ENCODE measurements at regions not wholly inside any gene's neighbourhood (a gene's known extent, or its start where the extent isn't known, plus 50 kb on each side); places are given as distances from the start of the nearest gene placed in this dataset.

DNA sequence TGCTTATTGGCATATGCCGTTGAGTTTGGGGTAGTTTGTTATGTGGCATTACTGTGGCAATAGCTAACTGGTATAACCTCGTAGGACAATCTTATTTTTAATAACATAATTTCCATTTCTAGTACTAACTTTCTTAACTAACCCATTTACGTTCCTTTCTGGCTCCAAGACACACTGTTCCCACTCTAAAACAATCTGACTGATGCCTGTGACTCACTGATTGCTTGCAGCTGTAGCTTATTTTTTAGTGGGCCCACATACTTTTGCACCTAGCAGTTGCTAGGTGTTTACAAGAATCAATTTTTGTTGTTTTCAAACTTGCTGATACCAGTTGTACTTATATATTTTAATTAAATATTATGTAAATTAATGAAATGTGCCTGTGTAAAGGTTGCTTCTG, 52.2 kb downstream of the FAT3 start:
- Histone ChIP-seq H4K8ac (ENCODE audit: low read depth, low read length) (no peak overlapping the region), H3K14ac (ENCODE audit: low read length) (no peak overlapping the region), H4K12ac (ENCODE audit: low read depth, low read length) (no peak overlapping the region), H2AFZ (ENCODE audit: insufficient read depth, low read length, poor library complexity) (no peak overlapping the region), H4K91ac (ENCODE audit: low read depth, low read length) (no peak overlapping the region), H3K4ac (ENCODE audit: low read depth, low read length) (no peak overlapping the region), H3K79me1 (ENCODE audit: low read length) (peaks cover 2% of the 10 kb centered on the region), H3K23ac (ENCODE audit: low read length) (no peak overlapping the region), H3K27ac (ENCODE audit: low read depth, low read length) (no peak overlapping the region), H3K4me3 (ENCODE audit: low read depth, low read length) (no peak overlapping the region), H2AK5ac (ENCODE audit: low read length) (no peak overlapping the region), H3K4me1 (ENCODE audit: control insufficient read depth in 1 of 2, insufficient read depth in 2 of 2, low read length in 2 of 2) (no peaks in the 10 kb centered on the region), H3K4me2 (ENCODE audit: low read length) (no peak overlapping the region), H3K9me3 (ENCODE audit: insufficient read depth, low read depth, low read length) (no peaks in the 10 kb centered on the region), H3K36me3 (ENCODE audit: control insufficient read depth in 1 of 2, insufficient read depth in 2 of 2, low read length in 2 of 2) (no peaks in the 10 kb centered on the region), H2BK5ac (ENCODE audit: low read depth, low read length, poor library complexity) (no peak overlapping the region), H3K79me2 (ENCODE audit: control insufficient read depth, insufficient read depth, low read length, poor library complexity) (no peaks in the 10 kb centered on the region), H2BK120ac (ENCODE audit: insufficient read depth, low read length, poor library complexity) (no peak overlapping the region), H2BK12ac (ENCODE audit: low read length) (no peak overlapping the region), H3K9ac (ENCODE audit: low read length) (no peak overlapping the region), H3K18ac (ENCODE audit: low read length) (no peak overlapping the region), H3K27me3 (ENCODE audit: insufficient read depth, low read length) (no peaks in the 10 kb centered on the region)
- no peak for DNase-seq
- WGBS (ENCODE audit: extremely low coverage, insufficient coverage, insufficient read length), result 100% methylated on average over 1 of the region's 3 CpGs

DNA sequence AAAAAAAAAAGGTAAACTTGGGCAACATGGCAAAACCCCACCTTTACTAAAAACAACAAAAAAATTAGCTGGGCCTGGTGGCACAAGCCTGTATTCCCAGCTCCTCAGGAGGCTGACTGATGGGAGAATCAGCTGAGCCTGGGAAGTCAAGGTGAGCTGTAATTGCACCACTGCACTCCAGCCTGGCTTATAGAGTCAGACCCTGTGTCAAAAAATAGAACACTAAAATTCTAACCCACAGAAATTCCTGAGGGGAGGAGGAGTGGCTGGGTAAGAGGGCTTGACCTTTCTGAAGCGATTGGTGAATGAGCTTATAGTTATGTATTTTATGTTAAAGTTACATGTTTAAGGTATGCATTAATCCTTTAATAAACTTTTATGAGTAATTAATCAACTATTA, 53.3 kb downstream of the FAT3 start:
- Histone ChIP-seq H4K8ac (ENCODE audit: low read depth, low read length) (no peak overlapping the region), H3K36me3 (ENCODE audit: control insufficient read depth in 1 of 2, insufficient read depth in 2 of 2, low read length in 2 of 2) (no peaks in the 10 kb centered on the region), H3K27me3 (ENCODE audit: insufficient read depth, low read length) (no peaks in the 10 kb centered on the region), H2BK5ac (ENCODE audit: low read depth, low read length, poor library complexity) (no peak overlapping the region), H3K4me2 (ENCODE audit: low read length) (no peak overlapping the region), H2AK5ac (ENCODE audit: low read length) (no peak overlapping the region), H4K12ac (ENCODE audit: low read depth, low read length) (no peak overlapping the region), H3K23ac (ENCODE audit: low read length) (no peak overlapping the region), H3K14ac (ENCODE audit: low read length) (no peak overlapping the region), H3K27ac (ENCODE audit: low read depth, low read length) (no peak overlapping the region), H3K9me3 (ENCODE audit: insufficient read depth, low read depth, low read length) (no peaks in the 10 kb centered on the region), H3K4me3 (ENCODE audit: low read depth, low read length) (no peak overlapping the region), H2BK12ac (ENCODE audit: low read length) (no peak overlapping the region), H3K4me1 (ENCODE audit: control insufficient read depth in 1 of 2, insufficient read depth in 2 of 2, low read length in 2 of 2) (no peaks in the 10 kb centered on the region), H3K9ac (ENCODE audit: low read length) (no peak overlapping the region), H4K91ac (ENCODE audit: low read depth, low read length) (no peak overlapping the region), H3K4ac (ENCODE audit: low read depth, low read length) (no peak overlapping the region), H3K79me1 (ENCODE audit: low read length) (peaks cover 2% of the 10 kb centered on the region), H3K79me2 (ENCODE audit: control insufficient read depth, insufficient read depth, low read length, poor library complexity) (no peaks in the 10 kb centered on the region), H2AFZ (ENCODE audit: insufficient read depth, low read length, poor library complexity) (no peak overlapping the region), H2BK120ac (ENCODE audit: insufficient read depth, low read length, poor library complexity) (no peak overlapping the region), H3K18ac (ENCODE audit: low read length) (no peak overlapping the region)
- DNase-seq, result no peak
- WGBS (ENCODE audit: extremely low coverage, insufficient coverage, insufficient read length), result no CpG with 5 or more reads among the region's 1 CpG

DNA sequence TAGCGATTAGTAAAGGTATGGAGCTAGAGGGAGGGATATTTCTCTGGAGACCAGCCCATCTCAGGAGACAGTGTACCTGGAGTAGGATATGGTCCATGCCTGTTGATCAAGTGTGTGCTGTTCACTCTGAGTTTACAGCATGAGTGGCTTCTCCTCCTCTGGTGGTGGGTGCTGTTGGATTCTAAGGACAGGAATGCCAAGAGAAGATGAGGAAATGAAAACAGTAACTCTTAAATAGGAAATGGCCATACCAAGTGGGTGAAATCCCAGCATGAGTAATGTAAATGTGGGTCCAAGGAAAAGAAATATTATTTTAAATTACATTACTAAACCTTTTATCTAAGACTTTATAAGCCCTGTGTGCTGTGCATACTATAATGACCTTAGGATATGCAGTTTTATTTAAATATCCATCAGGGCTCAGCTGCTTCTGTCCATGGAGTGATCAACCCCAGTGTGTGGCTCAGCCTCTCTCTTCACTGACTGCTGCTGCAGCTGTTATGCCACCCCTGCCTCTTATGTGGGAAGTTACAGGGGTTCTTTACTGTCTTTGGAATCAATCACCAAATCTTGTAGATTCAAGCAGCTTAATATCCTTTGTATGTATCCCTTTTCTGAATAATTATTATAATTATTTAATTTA, 54.3 kb downstream of the FAT3 start:
- Histone ChIP-seq H2AFZ (ENCODE audit: insufficient read depth, low read length, poor library complexity) (no peak overlapping the region), H3K9ac (ENCODE audit: low read length) (no peak overlapping the region), H3K36me3 (ENCODE audit: control insufficient read depth in 1 of 2, insufficient read depth in 2 of 2, low read length in 2 of 2) (no peaks in the 10 kb centered on the region), H3K79me1 (ENCODE audit: low read length) (peaks cover 2% of the 10 kb centered on the region), H2BK120ac (ENCODE audit: insufficient read depth, low read length, poor library complexity) (no peak overlapping the region), H2BK12ac (ENCODE audit: low read length) (no peak overlapping the region), H3K27me3 (ENCODE audit: insufficient read depth, low read length) (no peaks in the 10 kb centered on the region), H3K4me1 (ENCODE audit: control insufficient read depth in 1 of 2, insufficient read depth in 2 of 2, low read length in 2 of 2) (no peaks in the 10 kb centered on the region), H3K18ac (ENCODE audit: low read length) (no peak overlapping the region), H2BK5ac (ENCODE audit: low read depth, low read length, poor library complexity) (no peak overlapping the region), H3K9me3 (ENCODE audit: insufficient read depth, low read depth, low read length) (no peaks in the 10 kb centered on the region), H3K79me2 (ENCODE audit: control insufficient read depth, insufficient read depth, low read length, poor library complexity) (no peaks in the 10 kb centered on the region), H4K8ac (ENCODE audit: low read depth, low read length) (no peak overlapping the region), H3K4ac (ENCODE audit: low read depth, low read length) (no peak overlapping the region), H4K91ac (ENCODE audit: low read depth, low read length) (no peak overlapping the region), H3K4me3 (ENCODE audit: low read depth, low read length) (no peak overlapping the region), H2AK5ac (ENCODE audit: low read length) (no peak overlapping the region), H3K23ac (ENCODE audit: low read length) (no peak overlapping the region), H3K4me2 (ENCODE audit: low read length) (no peak overlapping the region), H3K14ac (ENCODE audit: low read length) (no peak overlapping the region), H3K27ac (ENCODE audit: low read depth, low read length) (no peak overlapping the region), H4K12ac (ENCODE audit: low read depth, low read length) (no peak overlapping the region)
- no peak for DNase-seq
- no CpG with 5 or more reads among the region's 1 CpG for WGBS (ENCODE audit: extremely low coverage, insufficient coverage, insufficient read length)

GRCh38 chr11:92284107-92284506, 59.5 kb downstream of the FAT3 start:
- no peak overlapping the region for H2AFZ ChIP-seq (ENCODE audit: insufficient read depth, low read length, poor library complexity)
- H2BK12ac ChIP-seq (ENCODE audit: low read length), result no peak overlapping the region
- no peak overlapping the region for H3K14ac ChIP-seq (ENCODE audit: low read length)
- H3K4ac ChIP-seq (ENCODE audit: low read depth, low read length), result no peak overlapping the region
- H4K12ac ChIP-seq (ENCODE audit: low read depth, low read length), result no peak overlapping the region
- no peak overlapping the region for H3K9ac ChIP-seq (ENCODE audit: low read length)
- no peak overlapping the region for H3K4me2 ChIP-seq (ENCODE audit: low read length)
- no peak overlapping the region for H2BK5ac ChIP-seq (ENCODE audit: low read depth, low read length, poor library complexity)
- H3K79me2 ChIP-seq (ENCODE audit: control insufficient read depth, insufficient read depth, low read length, poor library complexity), result no peaks in the 10 kb centered on the region
- H3K79me1 ChIP-seq (ENCODE audit: low read length), result no peaks in the 10 kb centered on the region
- no peaks in the 10 kb centered on the region for H3K27me3 ChIP-seq (ENCODE audit: insufficient read depth, low read length)
- no peak overlapping the region for H4K8ac ChIP-seq (ENCODE audit: low read depth, low read length)
- H4K91ac ChIP-seq (ENCODE audit: low read depth, low read length), result no peak overlapping the region
- H3K9me3 ChIP-seq (ENCODE audit: insufficient read depth, low read depth, low read length), result no peaks in the 10 kb centered on the region
- H3K36me3 ChIP-seq (ENCODE audit: control insufficient read depth in 1 of 2, insufficient read depth in 2 of 2, low read length in 2 of 2), result no peaks in the 10 kb centered on the region
- no peak overlapping the region for H3K18ac ChIP-seq (ENCODE audit: low read length)
- H3K4me1 ChIP-seq (ENCODE audit: control insufficient read depth in 1 of 2, insufficient read depth in 2 of 2, low read length in 2 of 2), result no peaks in the 10 kb centered on the region
- no peak overlapping the region for H2BK120ac ChIP-seq (ENCODE audit: insufficient read depth, low read length, poor library complexity)
- DNase-seq, result no peak
- H3K27ac ChIP-seq (ENCODE audit: low read depth, low read length), result no peak overlapping the region
- H3K23ac ChIP-seq (ENCODE audit: low read length), result no peak overlapping the region
- H3K4me3 ChIP-seq (ENCODE audit: low read depth, low read length), result no peak overlapping the region
- H2AK5ac ChIP-seq (ENCODE audit: low read length), result no peak overlapping the region
- no CpG with 5 or more reads among the region's 3 CpGs for WGBS (ENCODE audit: extremely low coverage, insufficient coverage, insufficient read length)

Data from trophoblast cell (in vitro differentiated cells and primary cell).